AG08395 (cell line): ENCODE measurements at regions not wholly inside any gene's neighbourhood (a gene's known extent, or its start where the extent isn't known, plus 50 kb on each side); places are given as distances from the start of the nearest gene placed in this dataset.
"Not testable (repeated sequence)": the region's sequence is repeated elsewhere in the genome, so short reads cannot be mapped to it uniquely, and the experiment has no call there.

Experiments used
- DNase-seq: peaks from one replicate; pipeline ENCODE4 v3.0.0; 2012; ENCODE audit warnings: mixed read lengths, low spot score

- no peak for DNase-seq
Observed at GRCh38 chr6:134784336-134784735, 165.6 kb downstream of the ALDH8A1 start.

- DNase-seq = no peak
Observed at GRCh38 chr6:134778431-134778830, 171.5 kb downstream of the ALDH8A1 start.

GRCh38 chr6:134774201-134774638, 175.7 kb downstream of the ALDH8A1 start:
- peak; percentile 10 for DNase-seq

- DNase-seq = no peak
Observed at GRCh38 chr6:134772671-134773360, 177.1 kb downstream of the ALDH8A1 start.

GRCh38 chr6:134768931-134769330, 181.0 kb downstream of the ALDH8A1 start:
- no peak for DNase-seq

- no peak for DNase-seq
Observed at GRCh38 chr6:134766497-134766896, 183.4 kb downstream of the ALDH8A1 start.

GRCh38 chr6:134764741-134765140, 185.2 kb downstream of the ALDH8A1 start:
- DNase-seq = no peak

GRCh38 chr6:134763575-134763974, 186.3 kb downstream of the ALDH8A1 start:
- DNase-seq = not testable (repeated sequence)

GRCh38 chr6:134758621-134759020, 191.3 kb downstream of the ALDH8A1 start:
- no peak for DNase-seq

GRCh38 chr6:134757911-134758361, 192.0 kb downstream of the ALDH8A1 start:
- DNase-seq = no peak

GRCh38 chr6:134756374-134757025, 193.4 kb downstream of the ALDH8A1 start:
- no peak for DNase-seq

- no peak for DNase-seq
Observed at GRCh38 chr6:134754013-134754690, 195.7 kb downstream of the ALDH8A1 start.

- DNase-seq = no peak
Observed at GRCh38 chr6:134753001-134753400, 196.9 kb downstream of the ALDH8A1 start.

GRCh38 chr6:134752445-134752844, 197.5 kb downstream of the ALDH8A1 start:
- no peak for DNase-seq

GRCh38 chr6:134750669-134751068, 199.2 kb downstream of the ALDH8A1 start:
- peak; percentile 61 for DNase-seq

- no peak for DNase-seq
Observed at GRCh38 chr6:134748484-134748883, 201.4 kb downstream of the ALDH8A1 start.

GRCh38 chr6:134747197-134747596, 202.7 kb downstream of the ALDH8A1 start:
- DNase-seq = not testable (repeated sequence)

- no peak for DNase-seq
Observed at GRCh38 chr6:134746140-134746539, 203.8 kb downstream of the ALDH8A1 start.

- DNase-seq = not testable (repeated sequence)
Observed at GRCh38 chr6:134745192-134745591, 204.7 kb downstream of the ALDH8A1 start.

GRCh38 chr6:134744301-134744700, 205.6 kb downstream of the ALDH8A1 start:
- DNase-seq = no peak

GRCh38 chr6:134741200-134741536, 208.7 kb downstream of the ALDH8A1 start:
- DNase-seq = no peak

- DNase-seq = peak; percentile 15
Observed at GRCh38 chr6:134740473-134741199, 209.3 kb downstream of the ALDH8A1 start.

GRCh38 chr6:134740027-134740373, 209.9 kb downstream of the ALDH8A1 start:
- DNase-seq = no peak
